H9 (cell line): ENCODE measurements at regions not wholly inside any gene's neighbourhood (a gene's known extent, or its start where the extent isn't known, plus 50 kb on each side); places are given as distances from the start of the nearest gene placed in this dataset.

Experiments
- DNase-seq: peaks from one replicate; pipeline ENCODE4 v3.0.0-alpha.2; 2017
- H2AFZ ChIP-seq: one replicate; pipeline ENCODE4 v1.6.1; 2013; ENCODE audit warnings: mild to moderate bottlenecking, low read length, control low read depth, moderate library complexity
- H2AK5ac ChIP-seq: 2 replicates; pipeline ENCODE4 v1.6.1; 2013; ENCODE audit warnings: low read length, control low read depth, mixed read lengths; ENCODE audit not compliant: insufficient read length
- H2BK120ac ChIP-seq: one replicate; pipeline ENCODE4 v1.6.1; 2013; ENCODE audit warnings: low read depth, mild to moderate bottlenecking, low read length, control low read depth, inconsistent platforms; ENCODE audit not compliant: poor library complexity, severe bottlenecking
- H2BK12ac ChIP-seq: 2 replicates; pipeline ENCODE4 v1.6.1; 2013; ENCODE audit warnings: low read length, control low read depth, mixed read lengths, low read depth; ENCODE audit not compliant: insufficient read length
- H2BK15ac ChIP-seq: 2 replicates; pipeline ENCODE4 v1.6.1; 2013; ENCODE audit warnings: low read depth, low read length, control low read depth
- H2BK20ac ChIP-seq: one replicate; pipeline ENCODE4 v1.6.1; 2013; ENCODE audit warnings: low read depth, mild to moderate bottlenecking, low read length, control low read depth, inconsistent platforms; ENCODE audit not compliant: poor library complexity, severe bottlenecking
- H2BK5ac ChIP-seq: 2 replicates; pipeline ENCODE4 v1.6.1; 2013; ENCODE audit warnings: low read length, control low read depth, mixed read lengths; ENCODE audit not compliant: insufficient read length
- H3K14ac ChIP-seq: 2 replicates; pipeline ENCODE4 v1.6.1; 2013; ENCODE audit warnings: low read length, control low read depth; ENCODE audit not compliant: insufficient read depth
- H3K18ac ChIP-seq: 2 replicates; pipeline ENCODE4 v1.6.1; 2013; ENCODE audit warnings: low read depth, mild to moderate bottlenecking, mixed read lengths, low read length, control low read depth; ENCODE audit not compliant: insufficient read length
- H3K23ac ChIP-seq: 2 replicates; pipeline ENCODE4 v1.6.1; 2013; ENCODE audit warnings: low read length, control low read depth, mixed read lengths, low read depth; ENCODE audit not compliant: insufficient read length
- H3K23me2 ChIP-seq: 2 replicates; pipeline ENCODE4 v1.6.1; 2013; ENCODE audit warnings: low read depth, mild to moderate bottlenecking, mixed read lengths, low read length, control low read depth; ENCODE audit not compliant: insufficient read length, poor library complexity, severe bottlenecking
- H3K27ac ChIP-seq: 2 replicates; pipeline ENCODE4 v1.5.1; 2013; ENCODE audit warnings: low read length, control low read depth, mixed read lengths, low read depth; ENCODE audit not compliant: insufficient read length
- H3K27me3 ChIP-seq: 2 replicates; pipeline ENCODE4 v1.6.1; 2013; ENCODE audit warnings: low read length, control low read depth, inconsistent platforms; ENCODE audit not compliant: insufficient read depth
- H3K4ac ChIP-seq: 2 replicates; pipeline ENCODE4 v1.6.1; 2013; ENCODE audit warnings: low read depth, mild to moderate bottlenecking, control low read depth, inconsistent platforms, low read length, moderate library complexity
- H3K4me1 ChIP-seq: 2 replicates; pipeline ENCODE4 v1.6.1; 2013; ENCODE audit warnings: low read length, control low read depth, inconsistent platforms; ENCODE audit not compliant: insufficient read depth
- H3K4me2 ChIP-seq: 2 replicates; pipeline ENCODE4 v1.6.1; 2013; ENCODE audit warnings: low read length, control low read depth, mixed read lengths; ENCODE audit not compliant: insufficient read length, insufficient read depth
- H3K56ac ChIP-seq: 2 replicates; pipeline ENCODE4 v1.6.1; 2013; ENCODE audit warnings: low read depth, mild to moderate bottlenecking, mixed read lengths, low read length, control low read depth; ENCODE audit not compliant: insufficient read length
- H3K79me1 ChIP-seq: 2 replicates; pipeline ENCODE4 v1.6.1; 2013; ENCODE audit warnings: low read depth, mild to moderate bottlenecking, moderate library complexity, low read length, control low read depth, inconsistent platforms; ENCODE audit not compliant: insufficient read depth, poor library complexity, severe bottlenecking
- H3K79me2 ChIP-seq: 2 replicates; pipeline ENCODE4 v1.6.1; 2013; ENCODE audit warnings: low read length, control low read depth, inconsistent platforms; ENCODE audit not compliant: insufficient read depth
- H3K9ac ChIP-seq: 2 replicates; pipeline ENCODE4 v1.6.1; 2013; ENCODE audit warnings: low read length, control low read depth, mixed read lengths; ENCODE audit not compliant: insufficient read length; ENCODE audit errors: extremely low read depth
- H3K9me3 ChIP-seq: one replicate; pipeline ENCODE4 v1.6.1; 2013; ENCODE audit warnings: low read depth, low read length, inconsistent platforms; ENCODE audit not compliant: control insufficient read depth
- H3T11ph ChIP-seq: one replicate; pipeline ENCODE4 v1.6.1; 2013; ENCODE audit warnings: mild to moderate bottlenecking, low read length, control low read depth, inconsistent platforms
- H4K20me1 ChIP-seq: one replicate; pipeline ENCODE4 v1.6.1; 2013; ENCODE audit not compliant: control insufficient read depth, insufficient read length, insufficient read depth
- H4K5ac ChIP-seq: 2 replicates; pipeline ENCODE4 v1.6.1; 2013; ENCODE audit warnings: low read depth, mild to moderate bottlenecking, mixed read lengths, low read length, control low read depth; ENCODE audit not compliant: insufficient read length
- H4K8ac ChIP-seq: replicated peaks from 2 replicates; pipeline ENCODE4 v1.6.1; 2013; ENCODE audit warnings: low read length, control low read depth, mixed read lengths, low read depth; ENCODE audit not compliant: insufficient read length
- H4K91ac ChIP-seq: 2 replicates; pipeline ENCODE4 v1.6.1; 2013; ENCODE audit warnings: low read depth, mild to moderate bottlenecking, moderate library complexity, mixed read lengths, low read length, control low read depth; ENCODE audit not compliant: insufficient read length
- H3K27ac Mint-ChIP-seq, 3 experiments: 2 replicates in 2 of 3; 3 replicates in 1 of 3; pipeline ENCODE4 v1.8.0; 2020 to 2021; ENCODE audit warnings: mixed read lengths in 3 of 3, mild to moderate bottlenecking in 1 of 3, moderate library complexity in 1 of 3
- H3K27me3 Mint-ChIP-seq: 2 replicates; pipeline ENCODE4 v1.8.0; 2021; ENCODE audit warnings: low read depth, mild to moderate bottlenecking, moderate library complexity, mixed read lengths
- H3K36me3 Mint-ChIP-seq, 3 experiments: 2 replicates in 2 of 3; 3 replicates in 1 of 3; pipeline ENCODE4 v1.8.0; 2020 to 2021; ENCODE audit warnings: low read depth in 3 of 3, mixed read lengths in 3 of 3; ENCODE audit not compliant: insufficient read depth in 1 of 3
- H3K4me1 Mint-ChIP-seq, 2 experiments: 2 replicates each; pipeline ENCODE4 v1.8.0; 2020; ENCODE audit warnings: mixed read lengths in 2 of 2
- H3K4me3 Mint-ChIP-seq, 2 experiments: 2 replicates in 1 of 2; 3 replicates in 1 of 2; pipeline ENCODE4 v1.8.0; 2020 to 2021; ENCODE audit warnings: mild to moderate bottlenecking in 2 of 2, mixed read lengths in 2 of 2, moderate library complexity in 1 of 2
- H3K9me3 Mint-ChIP-seq, 2 experiments: 2 replicates in 1 of 2; 3 replicates in 1 of 2; pipeline ENCODE4 v1.8.0; 2020; ENCODE audit warnings: mild to moderate bottlenecking in 2 of 2, mixed read lengths in 2 of 2, moderate library complexity in 1 of 2
- WGBS: extraction: QIAGEN DNeasy Blood & Tissue Kit; methylation state at CpG from one replicate; pipeline ENCODE4 v1.1.7; 2013; ENCODE audit warnings: missing lambda C conversion rate, low lambda C conversion rate, mixed read lengths; ENCODE audit not compliant: insufficient read length; ENCODE audit errors: extremely low coverage; 5-methylcytosine and 5-hydroxymethylcytosine counted together
- TF ChIP-seq, protein P1 (sequence below): fragments of 200-600 bp; sonication (generic); conservative IDR thresholded peaks from 3 replicates; pipeline ENCODE4 v1.8.0; 2021; ENCODE audit warnings: antibody characterized with exemption, mild to moderate bottlenecking

DNA sequence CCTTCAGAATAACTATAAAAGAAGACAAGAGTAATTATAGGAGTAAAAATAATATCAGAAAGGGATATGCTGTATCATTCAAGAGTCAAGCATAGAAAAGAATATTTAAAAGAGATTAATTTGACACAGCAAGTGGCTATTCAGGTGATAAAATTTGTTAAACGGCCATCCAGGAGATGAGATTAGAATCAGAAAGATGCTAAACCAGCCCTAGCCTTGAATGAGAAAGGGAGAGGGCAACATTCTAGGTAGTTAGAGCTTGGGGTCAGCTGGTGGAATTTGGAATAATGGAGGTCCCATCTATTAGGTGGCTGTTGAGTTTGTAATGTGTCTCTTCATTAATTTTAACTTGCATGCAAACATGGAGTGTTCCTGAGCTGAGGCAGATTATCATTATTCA is 350.5 kb upstream of the PABPC4L start:
- Histone ChIP-seq H2BK15ac (no peak overlapping the region), H3K27ac (no peak overlapping the region), H3K23ac (no peak overlapping the region), H3K14ac (no peak overlapping the region), H2AK5ac (no peak overlapping the region), H4K91ac (no peak overlapping the region), H2AFZ (no peak overlapping the region), H4K20me1 (no peaks in the 10 kb centered on the region), H4K8ac (no peak overlapping the region), H3K79me2 (no peaks in the 10 kb centered on the region), H3K4ac (no peak overlapping the region), H3T11ph (no peak overlapping the region), H3K4me1 (peaks cover 2% of the 10 kb centered on the region; the same call in 1 of the 2 replicates), H3K23me2 (no peaks in the 10 kb centered on the region), H2BK12ac (no peak overlapping the region), H2BK20ac (no peak overlapping the region), H3K9me3 (no peaks in the 10 kb centered on the region), H3K27me3 (no peaks in the 10 kb centered on the region), H3K18ac (no peak overlapping the region), H3K9ac (no peak overlapping the region), H4K5ac (no peak overlapping the region), H2BK120ac (no peak overlapping the region), H3K79me1 (no peaks in the 10 kb centered on the region), H3K4me2 (no peak overlapping the region), H3K56ac (no peak overlapping the region), H2BK5ac (no peak overlapping the region)
- DNase-seq = no peak
- Mint-ChIP-seq H3K4me1 (peaks cover 32 to 40% of the 10 kb centered on the region in 2 experiments), H3K36me3 (peaks cover 25 to 45% (median 33%) of the 10 kb centered on the region in 3 experiments), H3K27me3 (no peaks in the 10 kb centered on the region), H3K9me3 (peaks cover 27% of the 10 kb centered on the region in 2 experiments), H3K27ac (peak overlapping the region in 2 of 3 experiments; percentile 59 to 61; a peak in 4 of 7 replicates), H3K4me3 (no peak overlapping the region)
- WGBS = no CpG with 5 or more reads among the region's 1 CpG
- TF ChIP-seq, protein P1, sequence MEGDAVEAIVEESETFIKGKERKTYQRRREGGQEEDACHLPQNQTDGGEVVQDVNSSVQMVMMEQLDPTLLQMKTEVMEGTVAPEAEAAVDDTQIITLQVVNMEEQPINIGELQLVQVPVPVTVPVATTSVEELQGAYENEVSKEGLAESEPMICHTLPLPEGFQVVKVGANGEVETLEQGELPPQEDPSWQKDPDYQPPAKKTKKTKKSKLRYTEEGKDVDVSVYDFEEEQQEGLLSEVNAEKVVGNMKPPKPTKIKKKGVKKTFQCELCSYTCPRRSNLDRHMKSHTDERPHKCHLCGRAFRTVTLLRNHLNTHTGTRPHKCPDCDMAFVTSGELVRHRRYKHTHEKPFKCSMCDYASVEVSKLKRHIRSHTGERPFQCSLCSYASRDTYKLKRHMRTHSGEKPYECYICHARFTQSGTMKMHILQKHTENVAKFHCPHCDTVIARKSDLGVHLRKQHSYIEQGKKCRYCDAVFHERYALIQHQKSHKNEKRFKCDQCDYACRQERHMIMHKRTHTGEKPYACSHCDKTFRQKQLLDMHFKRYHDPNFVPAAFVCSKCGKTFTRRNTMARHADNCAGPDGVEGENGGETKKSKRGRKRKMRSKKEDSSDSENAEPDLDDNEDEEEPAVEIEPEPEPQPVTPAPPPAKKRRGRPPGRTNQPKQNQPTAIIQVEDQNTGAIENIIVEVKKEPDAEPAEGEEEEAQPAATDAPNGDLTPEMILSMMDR = no peak
